Upper lobe of left lung (tissue), 6 donors: ENCODE measurements at regions not wholly inside any gene's neighbourhood (a gene's known extent, or its start where the extent isn't known, plus 50 kb on each side); places are given as distances from the start of the nearest gene placed in this dataset.

Experiments used
- ATAC-seq, 2 donors: fragments of 200-7000 bp; cut with Tn5 transposase; one replicate each; pipeline ENCODE4 v1.9.1; 2022; ENCODE audit warnings: mild to moderate bottlenecking in 2 of 2, moderate library complexity in 2 of 2; ENCODE audit not compliant: low FRiP score in 2 of 2
- DNase-seq, 2 donors: peaks; one replicate each; pipeline ENCODE4 v3.0.0-alpha.2; 2019 to 2020
- H3K27ac ChIP-seq, 4 donors: fragments of 200-600 bp; sonication (generic); one replicate each; pipeline ENCODE4 v1.5.1; 2016 to 2019
- H3K27me3 ChIP-seq, 4 donors: fragments of 200-600 bp; sonication (generic); one replicate each; pipeline ENCODE4 v1.5.1; 2017 to 2019
- H3K36me3 ChIP-seq, 4 donors: fragments of 200-600 bp; sonication (generic); one replicate each; pipeline ENCODE4 v1.5.1; 2016 to 2019
- H3K4me1 ChIP-seq, 4 donors: fragments of 200-600 bp; sonication (generic); one replicate each; pipeline ENCODE4 v1.5.1; 2018 to 2019
- H3K4me3 ChIP-seq, 4 donors: fragments of 200-600 bp; sonication (generic); one replicate each; pipeline ENCODE4 v1.5.1; 2017 to 2019; ENCODE audit warnings: mild to moderate bottlenecking in 2 of 4, moderate library complexity in 1 of 4
- H3K9me3 ChIP-seq, 4 donors: fragments of 200-600 bp; sonication (generic); one replicate each; pipeline ENCODE4 v1.5.1; 2018 to 2019
- CTCF ChIP-seq, 6 experiments: fragments of 450-650 bp in 4 of 6; fragments of 200-600 bp in 2 of 6; sonication (generic) in 2 of 6; IDR thresholded peaks; one replicate each; pipeline ENCODE4 v1.5.1; 2016 to 2019; ENCODE audit warnings: antibody characterized with exemption in 6 of 6
- EP300 ChIP-seq, 4 donors: sonication (generic); formaldehyde crosslinking; IDR thresholded peaks; one replicate each; pipeline ENCODE4 v1.5.1; 2017; ENCODE audit warnings: antibody characterized with exemption in 4 of 4, control low read depth in 2 of 4
- POLR2A ChIP-seq, 4 donors: fragments of 450-650 bp; IDR thresholded peaks; one replicate each; pipeline ENCODE4 v1.5.1; 2016 to 2017; ENCODE audit warnings: antibody characterized with exemption in 4 of 4, mild to moderate bottlenecking in 2 of 4
- POLR2AphosphoS5 ChIP-seq, 2 donors: sonication (generic); formaldehyde crosslinking; IDR thresholded peaks; one replicate each; pipeline ENCODE4 v1.5.1; 2017; ENCODE audit warnings: antibody characterized with exemption in 2 of 2
- WGBS, 2 donors: methylation state at CpG; one replicate each; pipeline ENCODE4 v1.1.5; 2017 to 2018; 5-methylcytosine and 5-hydroxymethylcytosine counted together
- donor health status: DM: no; HTN: no; CAD: no; lungs with moderate emphysema.
- donor health status: DM: no; HTN: yes; CAD: no; lungs with severe emphysema.

DNA sequence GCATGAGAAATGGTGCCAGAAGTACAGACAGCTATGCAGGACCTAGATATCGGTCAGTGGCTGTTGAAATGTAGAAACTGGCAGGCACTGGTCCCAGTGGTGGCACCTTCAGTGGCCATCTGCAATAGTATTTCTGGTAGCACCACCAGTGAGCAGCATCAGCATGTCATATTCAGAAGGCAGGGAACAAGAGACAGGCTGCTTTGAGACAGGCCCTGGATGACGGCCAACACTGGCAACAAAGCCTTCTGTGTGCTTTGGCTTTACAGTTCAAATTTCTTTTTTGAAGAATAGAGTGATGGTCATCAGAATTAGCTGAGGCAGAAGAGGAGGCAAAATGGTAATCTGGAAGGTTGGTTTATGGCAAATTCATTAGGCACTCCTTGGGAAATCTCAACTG, 273.4 kb upstream of the SLC16A7 start:
- H3K27ac ChIP-seq = no peak overlapping the region
- H3K4me3 ChIP-seq = no peak overlapping the region
- DNase-seq (no peak), ATAC-seq (no peak)
- no peaks in the 10 kb centered on the region for H3K36me3 ChIP-seq
- H3K27me3 ChIP-seq = no peaks in the 10 kb centered on the region
- H3K4me1 ChIP-seq = no peaks in the 10 kb centered on the region
- TF ChIP-seq EP300 (IDR thresholded peaks at IDR 0.05) (no peak), CTCF (IDR thresholded peaks at IDR 0.05) (no peak), POLR2A (IDR thresholded peaks at IDR 0.05) (no peak), POLR2AphosphoS5 (IDR thresholded peaks at IDR 0.05) (no peak)
- no peaks in the 10 kb centered on the region for H3K9me3 ChIP-seq
- WGBS, 2 donors = 74 to 77% methylated on average over 2 of the region's 2 CpGs

DNA sequence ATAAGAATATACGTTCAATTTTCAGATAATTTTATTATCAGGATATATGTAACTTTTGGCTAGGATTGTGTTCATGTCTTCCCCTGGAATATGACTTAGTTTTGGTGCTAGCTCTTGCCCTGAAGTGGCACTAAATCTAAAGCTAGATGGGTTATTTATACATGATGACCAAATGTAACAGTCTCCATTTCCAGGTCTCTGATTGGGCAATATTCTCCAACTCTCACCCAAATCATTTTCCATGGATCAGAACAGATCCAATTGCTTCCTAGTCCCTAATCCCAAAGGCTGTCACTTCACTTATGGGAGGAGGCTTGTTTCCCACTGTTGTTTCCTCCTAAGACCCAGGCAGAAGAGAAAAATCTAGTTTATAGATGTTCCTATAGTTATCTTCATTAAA, 274.6 kb upstream of the SLC16A7 start:
- no peaks in the 10 kb centered on the region for H3K36me3 ChIP-seq
- 88% methylated on average over 1 of the region's 1 CpG for WGBS, 2 donors
- no peaks in the 10 kb centered on the region for H3K9me3 ChIP-seq
- DNase-seq (no peak), ATAC-seq (no peak)
- H3K4me3 ChIP-seq = no peak overlapping the region
- no peaks in the 10 kb centered on the region for H3K27me3 ChIP-seq
- H3K4me1 ChIP-seq = no peaks in the 10 kb centered on the region
- H3K27ac ChIP-seq = no peak overlapping the region
- TF ChIP-seq CTCF (IDR thresholded peaks at IDR 0.05) (no peak), POLR2A (IDR thresholded peaks at IDR 0.05) (no peak), POLR2AphosphoS5 (IDR thresholded peaks at IDR 0.05) (no peak), EP300 (IDR thresholded peaks at IDR 0.05) (no peak)

- 86 to 100% methylated on average over 1 of the region's 1 CpG for WGBS, 2 donors
- Histone ChIP-seq H3K4me1 (no peaks in the 10 kb centered on the region), H3K9me3 (no peaks in the 10 kb centered on the region), H3K27ac (no peak overlapping the region), H3K27me3 (no peaks in the 10 kb centered on the region), H3K36me3 (no peaks in the 10 kb centered on the region), H3K4me3 (no peak overlapping the region)
- no peak for DNase-seq
- TF ChIP-seq POLR2A (IDR thresholded peaks at IDR 0.05) (no peak), EP300 (IDR thresholded peaks at IDR 0.05) (no peak), POLR2AphosphoS5 (IDR thresholded peaks at IDR 0.05) (no peak), CTCF (IDR thresholded peaks at IDR 0.05) (no peak)
- no peak for ATAC-seq
Observed at GRCh38 chr12:59320112-59320511, 275.7 kb upstream of the SLC16A7 start.

- Histone ChIP-seq H3K36me3 (no peaks in the 10 kb centered on the region), H3K27ac (no peak overlapping the region), H3K27me3 (no peaks in the 10 kb centered on the region), H3K4me3 (no peak overlapping the region), H3K9me3 (no peaks in the 10 kb centered on the region), H3K4me1 (no peaks in the 10 kb centered on the region)
- TF ChIP-seq POLR2AphosphoS5 (IDR thresholded peaks at IDR 0.05) (no peak), CTCF (IDR thresholded peaks at IDR 0.05) (no peak), EP300 (IDR thresholded peaks at IDR 0.05) (no peak), POLR2A (IDR thresholded peaks at IDR 0.05) (no peak)
- DNase-seq (no peak), ATAC-seq (no peak)
- 92 to 93% methylated on average over 2 of the region's 2 CpGs for WGBS, 2 donors
Observed at GRCh38 chr12:59318940-59319339, 276.9 kb upstream of the SLC16A7 start.

DNA sequence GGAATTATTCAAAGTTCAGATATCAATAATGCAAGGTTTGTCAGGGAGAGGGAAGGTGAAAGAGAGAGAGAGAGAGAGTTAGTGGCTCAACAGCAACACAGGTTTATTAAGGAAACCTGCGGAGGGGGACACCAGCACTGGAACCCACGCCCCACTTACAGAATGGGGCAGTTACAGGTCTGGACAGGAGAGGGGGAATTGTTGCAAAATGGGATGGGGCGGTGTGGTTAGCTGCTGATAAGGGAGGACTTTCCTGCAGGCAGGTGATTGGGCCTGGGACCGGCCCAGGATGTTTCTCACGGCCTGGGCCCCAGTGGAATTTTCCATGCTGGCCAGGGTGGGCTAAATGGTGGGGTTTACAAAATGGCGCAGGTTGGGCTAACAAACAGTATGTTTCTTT, 278.2 kb upstream of the SLC16A7 start:
- Histone ChIP-seq H3K27ac (no peak overlapping the region), H3K27me3 (no peaks in the 10 kb centered on the region), H3K36me3 (no peaks in the 10 kb centered on the region), H3K4me1 (no peaks in the 10 kb centered on the region), H3K9me3 (peaks cover 0 to 6% (median 0%) of the 10 kb centered on the region in 4 donors), H3K4me3 (no peak overlapping the region)
- no peak for TF ChIP-seq POLR2AphosphoS5 (IDR thresholded peaks at IDR 0.05)
- TF ChIP-seq POLR2A (IDR thresholded peaks at IDR 0.05) = no peak
- TF ChIP-seq CTCF (IDR thresholded peaks at IDR 0.05) = no peak
- TF ChIP-seq EP300 (IDR thresholded peaks at IDR 0.05) = no peak
- ATAC-seq (no peak), DNase-seq (no peak)
- 93% methylated on average over 6 of the region's 6 CpGs for WGBS, 2 donors
